ENCODE measurements at regions not wholly inside any gene's neighbourhood (a gene's known extent, or its start where the extent isn't known, plus 50 kb on each side); places are given as distances from the start of the nearest gene placed in this dataset.
"Not testable (repeated sequence)": the region's sequence is repeated elsewhere in the genome, so short reads cannot be mapped to it uniquely, and the experiment has no call there.

DNA sequence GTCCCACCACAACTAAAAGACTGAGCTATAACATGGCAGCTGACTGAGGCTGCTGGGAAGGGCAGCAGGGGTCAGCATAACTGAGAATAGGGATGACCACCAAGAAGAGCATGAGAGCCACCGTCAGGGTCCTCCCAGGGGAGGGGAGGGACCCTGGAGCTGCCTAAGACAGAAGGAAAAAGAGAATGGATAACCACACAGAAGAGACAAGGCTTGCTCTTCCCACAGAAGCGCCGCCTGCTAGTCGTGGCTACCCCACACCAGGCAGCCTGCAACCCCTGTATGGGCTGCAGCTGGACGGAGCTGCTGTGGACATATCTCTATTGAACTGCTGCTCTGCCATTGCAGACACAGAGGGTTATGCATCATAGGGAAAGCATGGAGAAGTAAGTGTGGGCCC, 132.0 kb upstream of the CHD6 start:
- DNase-seq = no peak
- intact Hi-C loops (cut with DNase I, micrococcal nuclease) = no loop called here
- no peak for ATAC-seq

GRCh38 chr20:41748756-41749582, 130.8 kb upstream of the CHD6 start:
- intact Hi-C loops (cut with DNase I, micrococcal nuclease) = no loop called here
- no peak for DNase-seq
- ATAC-seq = no peak

- intact Hi-C loops (cut with DNase I, micrococcal nuclease) = no loop called here
- DNase-seq (no peak), ATAC-seq (no peak)
Measured at GRCh38 chr20:41748051-41748450, 129.9 kb upstream of the CHD6 start.

GRCh38 chr20:41747226-41747625, 129.0 kb upstream of the CHD6 start:
- DNase-seq (no peak), ATAC-seq (no peak)
- intact Hi-C loops (cut with DNase I, micrococcal nuclease) = no loop called here

GRCh38 chr20:41746635-41747034, 128.5 kb upstream of the CHD6 start:
- ATAC-seq (no peak), DNase-seq (no peak)
- intact Hi-C loops (cut with DNase I, micrococcal nuclease) = no loop called here

DNA sequence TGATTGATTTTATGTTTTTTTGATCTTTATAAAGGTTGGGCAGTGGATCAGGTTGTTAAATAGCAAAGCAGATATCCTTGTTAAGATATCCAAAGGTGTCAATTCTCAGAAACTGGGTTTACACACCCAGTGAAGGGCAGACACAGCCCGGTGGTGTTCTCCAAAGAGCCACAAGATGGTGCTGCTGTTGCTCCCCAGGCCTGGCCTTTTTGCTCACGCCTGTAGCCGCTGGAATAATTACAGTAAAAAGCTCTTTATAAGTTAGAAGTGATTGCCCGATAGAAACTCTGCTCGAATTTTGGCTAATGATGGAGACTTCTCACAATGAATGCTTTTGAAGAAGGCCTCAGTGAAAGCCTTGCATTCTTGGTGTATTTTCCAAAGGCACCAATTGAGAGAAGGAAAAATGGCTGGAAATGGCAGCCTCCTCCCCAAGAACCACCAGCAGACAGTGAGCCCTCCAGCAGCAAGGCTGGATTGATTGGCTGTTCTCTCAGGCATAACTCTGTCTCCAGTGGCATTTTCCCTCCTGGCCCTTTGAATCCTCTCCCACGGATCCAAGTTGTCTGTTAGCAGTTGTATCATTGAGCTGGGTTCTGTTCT, 120.5 kb upstream of the CHD6 start:
- ATAC-seq (peak; percentile 85), DNase-seq (peak in 1 of 2 donors; percentile 48)
- intact Hi-C loops (cut with DNase I, micrococcal nuclease) = no loop called here

DNA sequence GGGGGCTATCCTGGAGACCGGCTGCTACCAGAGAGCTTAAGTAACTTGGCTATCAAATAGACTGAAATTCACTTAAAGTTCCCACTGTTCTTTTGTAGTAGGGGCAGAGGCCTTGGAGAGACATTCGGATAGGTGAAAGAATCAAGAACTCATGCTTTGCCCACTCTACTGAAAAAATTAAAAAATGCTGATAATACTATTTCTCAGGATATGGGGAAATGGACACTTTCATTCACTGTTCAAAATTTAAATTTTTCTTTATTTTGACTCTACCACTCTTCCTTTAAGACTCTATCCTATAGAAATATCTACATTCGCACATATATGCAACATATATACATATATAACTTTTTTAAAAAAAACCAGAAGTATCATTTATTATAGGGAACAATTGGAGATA, 117.8 kb upstream of the CHD6 start:
- intact Hi-C loops (cut with DNase I, micrococcal nuclease) = no loop called here
- DNase-seq = no peak
- ATAC-seq = no peak

DNA sequence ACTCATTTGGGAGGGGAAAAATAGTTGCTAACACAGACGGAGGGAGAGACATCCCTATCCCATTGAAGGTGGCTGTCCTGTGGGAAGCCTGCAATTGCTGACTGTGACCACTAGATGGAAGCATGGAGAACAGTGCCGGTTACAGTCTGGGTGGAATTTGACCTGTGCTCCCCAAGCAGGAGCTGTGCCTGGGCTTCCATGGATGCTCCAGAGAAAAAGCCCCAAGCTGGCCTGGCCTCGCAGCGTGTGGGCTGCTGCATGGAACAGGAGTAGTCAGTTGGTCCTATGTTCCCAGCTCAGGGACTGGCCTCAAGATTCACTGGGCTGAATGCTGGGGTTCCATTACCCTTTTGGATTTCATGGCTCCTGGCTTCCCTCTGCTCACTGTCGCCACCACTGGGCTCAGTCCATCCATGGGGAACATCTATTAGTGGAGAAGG, 116.3 kb upstream of the CHD6 start:
- peak; percentile 83 for ATAC-seq
- intact Hi-C loops (cut with DNase I, micrococcal nuclease) = no loop called here

DNA sequence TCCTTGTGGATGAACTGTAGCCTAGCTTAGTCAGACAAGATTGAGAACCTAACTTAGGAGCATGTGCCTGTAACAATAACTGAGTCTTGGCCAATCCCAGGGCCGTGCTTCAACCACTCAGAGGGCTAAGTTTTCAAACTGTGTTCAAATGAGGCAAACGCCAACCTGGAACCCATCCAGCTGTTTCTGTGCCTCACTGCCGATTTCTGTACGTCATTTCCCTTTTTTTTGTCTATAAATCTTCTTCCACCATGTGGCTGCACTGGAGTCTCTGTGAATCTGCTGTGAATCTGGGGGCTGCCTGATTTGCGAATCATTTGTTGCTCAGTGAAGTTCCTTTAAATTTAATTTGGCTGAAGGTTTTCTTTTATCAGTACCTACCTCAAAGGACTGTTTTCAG, 115.0 kb upstream of the CHD6 start:
- no peak for ATAC-seq
- DNase-seq = no peak

More for the DNA sequence above, 116.3 kb upstream of the CHD6 start:
- peak; percentile 31 to 37 for DNase-seq

DNA sequence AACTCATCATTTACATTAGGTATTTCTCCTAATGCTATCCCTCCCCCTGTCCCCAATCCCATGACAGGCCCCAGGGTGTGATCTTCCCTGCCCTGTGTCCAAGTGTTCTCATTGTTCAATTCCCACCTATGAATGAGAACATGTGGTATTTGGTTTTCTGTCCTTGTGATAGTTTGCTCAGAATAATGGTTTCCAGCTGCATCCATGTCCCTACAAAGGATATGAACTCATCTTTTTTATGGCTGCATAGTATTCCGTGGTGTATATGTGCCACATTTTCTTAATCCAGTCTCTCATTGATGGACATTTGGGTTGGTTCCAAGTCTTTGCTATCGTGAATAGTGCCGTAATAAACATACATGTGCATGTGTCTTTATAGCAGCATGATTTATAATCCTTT, 113.0 kb upstream of the CHD6 start:
- intact Hi-C loops (cut with DNase I, micrococcal nuclease); DNase-seq; ATAC-seq: not testable (repeated sequence)

More for the DNA sequence above, 115.0 kb upstream of the CHD6 start:
- intact Hi-C loops (cut with DNase I, micrococcal nuclease) = no loop called here

DNA sequence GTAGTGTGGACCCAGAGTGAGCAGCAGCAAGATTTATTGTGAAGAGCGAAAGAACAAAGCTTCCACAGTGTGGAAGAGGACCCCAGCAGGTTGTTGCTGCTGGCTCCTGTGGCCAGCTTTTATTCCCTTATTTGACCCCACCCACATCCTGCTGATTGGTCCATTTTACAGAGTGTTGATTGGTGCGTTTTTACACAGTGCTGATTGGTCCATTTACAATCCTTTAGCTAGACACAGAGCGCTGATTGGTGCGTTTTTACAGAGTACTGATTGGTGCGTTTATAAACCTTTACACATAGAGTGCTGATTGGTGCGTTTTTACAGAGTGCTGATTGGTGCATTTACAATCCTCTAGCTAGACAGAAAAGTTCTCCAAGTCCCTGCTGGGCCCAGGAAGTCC, 109.5 kb upstream of the CHD6 start:
- intact Hi-C loops (cut with DNase I, micrococcal nuclease); ATAC-seq; DNase-seq: not testable (repeated sequence)

DNA sequence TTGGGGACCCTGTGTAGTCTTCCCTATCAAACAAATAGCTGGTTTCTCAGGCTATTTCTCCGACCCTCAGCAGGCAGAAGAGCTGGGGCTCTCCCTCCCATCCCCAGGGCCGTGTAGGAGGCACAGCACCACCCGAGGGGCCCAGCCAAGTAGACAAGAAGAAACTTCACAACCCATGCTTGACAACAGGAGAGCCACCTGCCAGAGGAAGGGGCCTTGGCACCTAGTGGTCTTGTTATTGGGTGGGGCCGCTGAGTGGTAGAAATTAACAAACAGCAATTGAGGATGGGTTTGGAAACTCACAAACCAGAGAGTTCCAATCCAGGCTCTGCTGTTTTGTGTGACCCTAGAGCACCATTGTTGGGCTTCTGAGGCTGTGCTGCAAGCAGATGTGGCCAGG, 108.5 kb upstream of the CHD6 start:
- ATAC-seq (no peak), DNase-seq (no peak)
- intact Hi-C loops (cut with DNase I, micrococcal nuclease) = no loop called here

DNA sequence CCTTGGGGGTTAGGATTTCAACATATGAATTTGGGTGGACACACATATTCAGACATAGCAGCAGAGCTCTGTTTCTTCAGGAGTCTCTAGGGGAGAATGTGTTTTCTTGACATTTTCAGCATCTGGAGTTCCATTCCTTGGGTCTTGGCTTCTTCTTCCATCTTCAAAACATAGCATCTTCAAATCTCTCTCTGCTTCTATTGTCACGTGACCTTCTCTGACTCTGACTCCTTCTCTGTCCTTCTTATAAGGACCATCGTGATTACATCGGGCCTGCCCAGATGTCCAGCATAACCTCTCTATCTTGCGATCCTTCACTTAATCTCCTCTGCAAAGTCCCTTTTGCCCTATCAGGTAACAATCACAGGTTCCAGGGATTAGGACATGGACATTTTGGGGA, 101.0 kb upstream of the CHD6 start:
- no peak for DNase-seq
- intact Hi-C loops (cut with DNase I, micrococcal nuclease) = no loop called here
- ATAC-seq = no peak

GRCh38 chr20:41717483-41717882, 99.3 kb upstream of the CHD6 start:
- intact Hi-C loops (cut with DNase I, micrococcal nuclease) = no loop called here
- DNase-seq = no peak
- ATAC-seq = no peak

- ATAC-seq = no peak
- no peak for DNase-seq
- intact Hi-C loops (cut with DNase I, micrococcal nuclease) = no loop called here
Measured at GRCh38 chr20:41716911-41717310, 98.7 kb upstream of the CHD6 start.

GRCh38 chr20:41716436-41716835, 98.3 kb upstream of the CHD6 start:
- no peak for ATAC-seq
- intact Hi-C loops (cut with DNase I, micrococcal nuclease) = no loop called here
- DNase-seq = no peak

DNA sequence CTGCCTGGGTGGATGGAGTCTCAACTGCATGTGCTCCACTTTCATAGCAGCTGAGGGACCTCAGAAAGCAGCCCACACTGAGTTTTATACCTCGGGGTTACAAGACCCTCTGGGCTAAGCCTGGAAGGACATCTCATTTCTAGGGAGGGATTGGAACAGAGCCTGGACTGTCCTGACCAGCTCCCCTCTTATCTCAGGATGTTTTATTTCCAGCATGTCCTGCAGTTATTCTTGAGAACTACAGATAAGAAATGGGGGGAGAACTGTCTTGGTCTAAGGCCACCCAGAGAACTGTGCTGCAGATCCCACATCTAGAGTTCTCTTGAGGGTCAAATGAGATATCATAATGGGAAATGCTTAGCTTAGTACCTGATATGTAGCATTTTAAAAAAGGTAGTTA, 97.3 kb upstream of the CHD6 start:
- no peak for ATAC-seq
- intact Hi-C loops (cut with DNase I, micrococcal nuclease) = no loop called here
- DNase-seq = no peak

- intact Hi-C loops (cut with DNase I, micrococcal nuclease) = no loop called here
- DNase-seq = no peak
- ATAC-seq = no peak
Measured at GRCh38 chr20:41714030-41714429, 95.9 kb upstream of the CHD6 start.

DNA sequence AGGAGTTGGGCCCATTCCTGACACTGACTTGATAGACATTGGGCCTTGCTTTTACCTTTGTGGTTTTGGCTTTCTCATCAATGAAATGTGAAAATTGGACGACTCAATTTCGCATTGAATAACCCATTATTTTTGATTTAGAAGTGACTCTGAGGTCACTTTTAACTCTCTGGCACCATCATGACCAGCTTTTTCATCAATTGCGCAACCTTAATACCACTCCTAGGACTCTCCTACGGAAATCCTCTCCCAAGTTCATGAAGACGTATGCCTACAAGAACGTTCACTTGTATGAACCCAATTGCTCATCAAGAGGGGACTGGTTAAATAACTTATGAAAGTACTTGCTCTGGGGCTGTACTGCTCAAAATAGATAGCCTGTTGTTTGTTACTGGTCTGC, 86.7 kb upstream of the CHD6 start:
- no peak for DNase-seq
- ATAC-seq = no peak
- intact Hi-C loops (cut with DNase I, micrococcal nuclease) = no loop called here

- no peak for ATAC-seq
- intact Hi-C loops (cut with DNase I, micrococcal nuclease) = no loop called here
- DNase-seq = no peak
Measured at GRCh38 chr20:41702647-41703046, 84.5 kb upstream of the CHD6 start.
